ENCODE measurements at regions not wholly inside any gene's neighbourhood (a gene's known extent, or its start where the extent isn't known, plus 50 kb on each side); places are given as distances from the start of the nearest gene placed in this dataset.

DNA sequence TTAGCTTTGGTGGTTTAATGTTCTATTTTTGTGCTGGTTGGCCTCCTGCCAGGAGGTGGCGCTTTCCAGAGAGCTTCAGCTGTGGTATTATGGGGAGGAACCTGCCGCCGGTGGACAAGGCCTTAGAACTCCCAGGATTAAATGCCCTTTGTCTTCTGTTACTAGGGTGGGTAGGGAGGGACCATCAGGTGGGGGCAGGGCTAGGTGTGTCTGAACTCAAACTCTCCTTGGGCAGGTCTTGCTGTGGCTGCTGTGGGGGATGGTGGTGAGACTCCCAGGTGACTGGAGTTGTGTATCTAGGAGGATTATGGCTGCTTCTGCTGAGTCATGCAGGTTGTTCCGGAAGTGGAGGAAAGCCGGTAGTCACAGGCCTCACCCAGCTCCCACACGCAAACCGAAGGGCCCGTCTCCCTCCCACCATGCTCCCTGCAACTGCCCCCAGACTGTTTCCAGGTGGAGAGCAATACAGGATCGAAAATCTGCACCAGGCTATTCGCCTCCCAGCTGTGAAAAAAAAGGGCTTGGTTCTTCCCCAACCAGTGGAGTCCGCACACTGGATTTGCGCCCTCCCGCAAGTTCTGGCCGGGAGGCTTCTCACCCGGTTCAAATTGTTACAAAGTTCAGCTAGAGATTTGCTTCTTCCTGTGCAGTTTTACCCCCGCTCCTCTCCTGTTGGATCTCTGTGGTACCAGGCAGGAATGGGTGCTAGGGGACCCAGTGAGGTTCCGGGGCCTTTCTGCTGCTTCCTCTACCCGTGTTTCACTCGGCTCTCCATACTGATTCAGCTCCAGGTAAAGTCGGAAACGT is 220.5 kb downstream of the CENPF start:
- no peak for ATAC-seq
- no peak for DNase-seq (ENCODE audit: low spot score)

DNA sequence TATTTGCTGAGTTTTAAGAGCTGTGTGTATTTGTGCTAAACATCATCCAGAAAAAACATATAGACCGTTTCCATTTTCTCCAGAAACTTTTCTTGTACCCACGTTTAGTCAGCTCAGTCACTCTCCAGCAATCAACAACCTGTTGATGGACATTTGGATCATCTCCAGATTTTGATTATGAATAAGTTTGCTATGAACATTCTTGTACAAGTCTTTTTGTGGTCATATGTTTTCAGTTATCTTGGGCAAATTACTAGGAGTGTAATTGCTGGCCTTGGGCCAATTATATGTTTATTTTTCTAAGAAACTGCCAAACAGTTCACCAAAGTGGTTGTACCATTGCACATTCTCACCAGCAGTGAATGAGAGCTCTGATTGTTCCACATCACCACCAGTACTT is 221.8 kb downstream of the CENPF start:
- DNase-seq (ENCODE audit: low spot score) (no peak), ATAC-seq (no peak)

DNA sequence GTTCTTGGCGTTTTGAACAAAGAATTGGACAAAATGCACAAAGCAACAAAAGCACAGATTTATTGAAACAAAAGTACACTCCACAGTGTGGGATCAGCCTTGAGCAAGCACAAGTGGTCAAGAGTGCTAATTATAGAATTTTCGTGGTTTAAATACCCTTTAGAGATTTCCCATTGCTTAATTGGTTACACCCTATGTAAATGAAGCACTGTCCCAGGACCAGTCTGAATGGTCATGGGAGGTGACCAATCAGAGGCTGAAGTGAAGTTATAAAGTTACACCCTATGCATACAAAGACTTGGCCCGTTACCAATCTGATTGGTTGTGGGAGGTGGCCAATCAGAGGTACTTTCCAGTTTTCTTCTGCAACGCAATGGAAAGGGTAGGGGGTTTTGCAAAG is 223.6 kb downstream of the CENPF start:
- ATAC-seq: no peak
- no peak for DNase-seq (ENCODE audit: low spot score)

DNA sequence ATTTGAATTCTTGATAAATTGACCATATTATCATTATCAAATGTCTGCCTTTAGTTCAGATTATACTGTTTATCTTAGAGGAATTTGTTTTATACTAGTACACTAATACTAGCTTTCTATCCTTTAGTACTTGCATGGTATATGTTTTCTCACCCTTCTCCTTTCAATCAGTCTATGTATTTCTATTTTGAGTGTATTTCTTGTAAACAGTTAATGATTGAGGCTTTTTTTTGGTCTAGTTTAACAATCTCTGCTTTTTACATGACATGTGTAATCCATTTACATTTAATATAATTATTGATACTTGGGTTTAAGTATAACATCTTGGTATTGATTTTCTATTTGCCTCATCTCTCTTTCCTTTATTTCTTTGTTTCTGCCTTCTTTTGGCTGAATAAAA is 224.9 kb downstream of the CENPF start:
- ATAC-seq: no peak
- DNase-seq (ENCODE audit: low spot score): no peak

DNA sequence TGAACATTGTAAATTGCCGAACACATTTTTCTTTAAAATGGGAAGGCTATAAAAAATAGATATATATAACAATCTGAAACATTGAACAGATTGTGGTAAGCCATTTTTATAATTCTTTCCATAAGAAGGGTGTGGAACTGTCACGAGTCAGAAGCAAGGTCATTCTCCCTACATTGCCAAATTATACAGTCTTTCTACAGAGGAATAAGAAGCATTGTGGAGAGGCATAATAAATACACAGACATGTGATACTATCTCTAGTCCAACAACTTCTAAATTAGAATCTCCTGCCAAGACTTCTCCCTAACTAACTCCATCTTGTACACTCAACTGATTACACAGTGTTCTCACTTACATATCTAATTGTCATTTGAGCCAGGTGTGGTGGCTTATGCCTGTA is 227.9 kb downstream of the CENPF start:
- DNase-seq (ENCODE audit: low spot score) (no peak), ATAC-seq (no peak)

DNA sequence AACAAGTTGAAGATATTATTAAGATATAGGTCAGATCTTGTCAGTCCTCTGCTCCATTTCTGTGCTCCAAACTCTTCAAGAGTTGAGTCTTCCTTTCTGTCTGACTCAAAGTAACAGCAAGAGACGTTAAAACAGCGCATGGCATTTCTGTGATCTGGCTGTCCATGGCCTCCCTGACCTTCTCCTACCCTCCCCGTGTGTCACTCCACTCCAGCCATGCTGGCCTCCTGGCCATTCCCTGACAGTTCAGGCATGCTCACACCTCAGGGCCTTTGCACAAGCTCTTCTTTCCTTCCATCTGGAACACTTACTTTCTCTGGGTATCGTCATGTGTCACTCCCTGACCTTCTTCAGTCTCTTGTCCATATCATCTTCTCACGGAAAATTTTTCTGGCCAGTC is 229.0 kb downstream of the CENPF start:
- DNase-seq (ENCODE audit: low spot score) (no peak), ATAC-seq (no peak)

DNA sequence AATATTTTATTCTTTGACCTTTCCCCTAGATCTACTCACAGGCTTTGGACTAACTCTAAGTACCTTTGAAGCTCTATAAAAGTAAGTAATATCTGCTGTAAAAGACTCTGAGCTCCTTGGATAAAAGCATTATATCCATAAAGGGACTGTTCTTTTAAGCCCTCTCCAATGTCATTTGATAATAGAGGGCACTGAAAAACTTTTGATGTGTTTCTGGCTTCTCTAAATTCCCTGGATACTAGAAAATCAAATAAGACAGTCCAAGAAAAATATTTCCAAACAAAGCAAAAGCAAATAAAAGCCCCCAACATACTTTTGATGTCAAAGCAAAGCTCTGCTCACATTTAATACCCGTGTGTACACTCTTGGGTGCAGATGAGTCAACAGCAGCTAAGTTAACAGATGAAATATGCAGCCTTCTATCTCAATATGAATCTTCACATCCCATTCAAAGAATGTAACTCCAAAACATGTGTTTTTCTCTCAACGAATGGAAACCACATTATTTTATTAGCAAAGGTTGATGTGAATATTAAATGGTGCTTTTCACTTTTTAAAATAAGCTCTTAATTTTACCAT is 230.3 kb downstream of the CENPF start:
- ATAC-seq: no peak

DNA sequence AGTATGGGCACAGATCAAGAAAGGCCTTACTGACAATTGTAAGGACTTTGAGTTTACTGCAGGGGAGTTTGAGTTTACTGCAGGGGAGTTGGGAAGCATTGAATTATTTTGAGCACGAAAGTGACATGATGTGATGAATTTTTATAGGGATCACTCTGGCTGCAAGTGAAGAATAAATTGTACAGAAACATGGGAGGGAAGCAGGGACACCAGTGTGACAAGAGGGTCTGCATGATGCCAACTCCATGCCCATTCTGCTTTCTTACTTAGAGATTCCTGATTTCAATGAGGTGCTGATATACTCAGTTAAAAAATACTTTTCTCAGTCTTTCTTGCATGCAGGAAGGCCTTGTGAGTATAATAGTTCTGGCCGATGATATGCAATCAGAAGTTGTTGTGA is 234.4 kb downstream of the CENPF start:
- ATAC-seq: no peak
- no peak for DNase-seq (ENCODE audit: low spot score)

More for the DNA sequence above, 230.3 kb downstream of the CENPF start:
- no peak for DNase-seq (ENCODE audit: low spot score)

DNA sequence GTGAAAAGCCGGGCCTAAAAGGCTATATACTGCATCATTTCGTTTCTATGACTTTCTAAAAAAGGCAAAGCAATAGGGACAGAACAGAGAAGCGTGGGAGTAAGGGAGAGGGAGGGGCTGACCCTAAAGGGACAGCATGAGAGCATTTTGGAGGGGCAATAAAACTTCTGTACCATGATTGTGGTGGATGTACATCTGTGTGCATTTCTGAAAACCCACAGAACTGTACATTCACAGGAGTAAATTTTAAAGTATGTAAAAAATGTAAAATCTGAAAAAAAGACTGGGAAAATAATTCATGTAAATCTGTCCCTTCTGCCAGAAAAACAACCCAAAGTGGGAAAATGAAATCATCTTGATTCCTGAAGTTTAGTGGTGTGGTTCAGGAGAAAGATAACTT is 235.4 kb downstream of the CENPF start:
- DNase-seq (ENCODE audit: low spot score) (no peak), ATAC-seq (no peak)

DNA sequence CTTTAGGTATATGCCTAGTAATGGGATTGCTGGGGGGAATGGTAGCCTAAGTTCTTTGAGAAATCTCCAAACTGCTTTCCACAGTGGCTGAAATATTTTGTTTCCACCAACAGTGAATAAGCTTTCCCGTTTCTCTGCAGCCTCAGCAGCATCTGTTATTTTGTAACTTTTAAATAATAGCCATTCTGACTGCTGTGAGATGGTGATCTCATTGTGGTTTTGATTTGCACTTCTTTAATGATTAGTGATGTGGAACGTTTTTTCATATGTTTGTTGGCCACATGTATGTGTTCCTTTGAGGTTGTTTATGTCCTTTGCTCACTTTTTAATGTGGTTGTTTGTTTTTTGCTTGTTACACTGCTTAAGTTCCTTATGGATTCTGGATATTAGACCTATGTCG is 237.4 kb downstream of the CENPF start:
- DNase-seq (ENCODE audit: low spot score): no peak
- no peak for ATAC-seq

DNA sequence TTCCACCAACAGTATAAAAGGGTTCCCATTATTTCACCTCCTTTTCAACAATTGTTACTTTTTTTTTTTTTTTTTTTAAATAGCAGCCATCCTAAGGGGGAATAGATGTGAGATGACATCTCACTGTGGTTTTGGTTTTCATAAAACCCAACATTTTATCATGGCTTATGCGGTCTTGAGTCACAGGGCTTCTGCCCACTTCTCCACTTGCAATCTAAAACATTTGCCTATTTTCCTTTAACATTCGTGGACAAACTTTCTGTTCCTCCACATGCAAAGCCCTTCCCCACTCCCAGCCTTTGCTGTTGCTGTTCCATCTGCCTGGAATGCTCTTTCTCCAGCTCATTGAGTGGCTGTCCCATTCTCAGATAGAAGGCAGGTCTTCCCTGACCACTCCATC is 239.7 kb upstream of the KCNK2 start:
- DNase-seq (ENCODE audit: low spot score) (no peak), ATAC-seq (no peak)

DNA sequence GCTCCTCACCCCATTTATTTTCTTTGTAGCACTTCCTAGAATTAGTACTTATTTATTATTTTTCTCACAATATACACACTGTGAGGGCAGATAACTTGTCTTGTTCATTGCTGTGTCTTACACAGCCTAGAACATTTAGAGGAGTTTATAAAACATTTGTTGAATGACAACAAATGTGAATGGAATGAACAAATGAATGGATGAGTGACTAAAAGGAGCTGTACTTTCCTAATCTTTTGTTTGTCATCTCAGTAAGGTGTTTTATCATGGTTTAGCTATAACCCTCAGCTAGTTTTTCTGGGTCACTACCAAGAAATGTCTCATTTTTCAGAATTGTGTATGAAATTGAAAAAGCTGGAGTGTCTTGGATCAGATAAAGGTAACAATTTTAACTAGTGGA is 239.3 kb upstream of the KCNK2 start:
- ATAC-seq (no peak), DNase-seq (ENCODE audit: low spot score) (no peak)

DNA sequence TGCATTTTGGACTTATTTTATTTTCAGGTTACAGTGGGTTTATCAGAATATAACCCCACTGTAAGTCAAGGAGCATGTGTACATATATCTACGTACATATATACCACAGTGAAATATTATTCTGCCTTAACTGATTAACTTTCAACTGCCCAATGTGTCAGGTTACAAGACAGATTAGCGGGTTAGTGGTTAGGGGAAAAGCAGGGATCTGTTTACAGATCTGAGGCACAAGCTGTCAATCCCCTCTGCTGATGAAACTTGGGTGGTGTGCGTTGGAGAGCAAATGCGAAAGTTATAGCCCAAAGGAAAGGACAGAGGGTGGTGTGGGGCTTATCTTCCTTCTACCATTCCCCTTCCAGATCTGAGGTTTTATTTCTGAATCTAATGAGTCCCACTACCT is 238.2 kb upstream of the KCNK2 start:
- DNase-seq (ENCODE audit: low spot score) (no peak), ATAC-seq (no peak)

DNA sequence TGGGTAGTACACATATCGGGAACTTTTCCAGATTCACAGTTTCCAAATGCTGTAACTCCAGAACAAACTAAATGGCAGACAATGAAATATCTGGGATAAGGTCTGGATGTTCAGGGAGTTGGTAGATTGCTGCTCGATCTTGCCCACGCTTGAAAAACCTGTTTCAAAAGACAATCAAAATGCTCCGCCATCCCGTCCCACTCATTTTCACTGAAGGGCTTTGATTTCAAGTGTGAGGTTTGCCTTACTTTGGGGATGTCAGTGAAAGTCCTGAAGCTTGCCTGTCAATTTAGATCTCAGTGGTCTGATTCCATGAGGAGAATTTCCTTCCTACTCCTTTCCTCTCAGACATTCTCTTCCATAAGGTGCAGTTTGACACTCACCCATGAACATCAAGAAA is 236.3 kb upstream of the KCNK2 start:
- no peak for ATAC-seq
- no peak for DNase-seq (ENCODE audit: low spot score)

DNA sequence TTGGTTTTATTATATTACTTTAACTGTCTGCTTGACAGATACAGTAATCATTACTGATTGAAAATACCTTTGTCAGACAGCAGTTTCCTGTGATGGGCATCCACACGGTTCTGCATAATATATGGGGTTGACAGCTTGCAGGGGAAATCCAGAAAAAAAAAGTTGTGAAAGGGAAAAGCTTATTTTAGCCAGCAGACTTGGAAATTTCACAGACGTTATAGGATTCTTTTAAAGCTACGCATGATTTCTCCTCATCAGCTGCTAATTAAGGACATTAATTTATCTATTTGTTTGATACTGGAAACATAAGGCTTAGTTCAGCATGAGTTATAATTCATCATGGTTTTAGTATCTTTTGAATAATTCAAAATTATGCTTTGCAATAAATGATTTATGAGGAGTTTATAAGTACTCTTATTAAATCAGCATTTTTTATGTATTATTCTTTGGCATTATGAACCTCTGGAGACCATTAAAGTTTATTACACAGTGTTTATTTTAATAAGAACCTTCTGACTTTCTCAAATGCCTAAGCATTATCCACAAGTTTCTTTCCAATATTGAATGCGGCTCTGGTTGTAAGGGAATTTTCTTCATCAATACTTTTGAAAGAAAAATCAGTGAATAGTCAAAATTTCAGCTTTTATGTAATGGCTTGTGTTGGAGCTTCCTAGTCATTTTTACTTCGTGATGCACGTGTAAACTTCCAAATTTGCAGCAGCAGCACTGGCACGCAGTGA is 235.3 kb upstream of the KCNK2 start:
- no peak for DNase-seq (ENCODE audit: low spot score)
- ATAC-seq: no peak

DNA sequence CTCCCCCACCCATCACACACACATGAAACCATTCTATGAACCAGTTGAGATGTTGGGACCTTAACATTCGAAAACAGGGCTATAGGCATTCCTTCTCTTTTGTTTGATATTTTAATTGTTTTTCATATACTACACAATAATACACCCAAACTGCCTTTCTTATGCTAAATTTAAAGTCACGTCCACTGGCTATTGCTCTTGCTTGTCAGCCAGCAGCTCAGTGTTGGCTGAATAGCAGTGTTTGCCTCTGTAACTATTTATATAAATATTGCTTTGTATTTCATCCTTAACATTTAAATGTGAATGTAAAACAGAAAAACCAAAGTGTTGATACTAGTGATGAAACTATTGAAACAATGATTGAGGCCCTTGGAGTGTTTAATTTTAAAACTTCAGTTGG is 234.4 kb upstream of the KCNK2 start:
- DNase-seq (ENCODE audit: low spot score) (no peak), ATAC-seq (no peak)

DNA sequence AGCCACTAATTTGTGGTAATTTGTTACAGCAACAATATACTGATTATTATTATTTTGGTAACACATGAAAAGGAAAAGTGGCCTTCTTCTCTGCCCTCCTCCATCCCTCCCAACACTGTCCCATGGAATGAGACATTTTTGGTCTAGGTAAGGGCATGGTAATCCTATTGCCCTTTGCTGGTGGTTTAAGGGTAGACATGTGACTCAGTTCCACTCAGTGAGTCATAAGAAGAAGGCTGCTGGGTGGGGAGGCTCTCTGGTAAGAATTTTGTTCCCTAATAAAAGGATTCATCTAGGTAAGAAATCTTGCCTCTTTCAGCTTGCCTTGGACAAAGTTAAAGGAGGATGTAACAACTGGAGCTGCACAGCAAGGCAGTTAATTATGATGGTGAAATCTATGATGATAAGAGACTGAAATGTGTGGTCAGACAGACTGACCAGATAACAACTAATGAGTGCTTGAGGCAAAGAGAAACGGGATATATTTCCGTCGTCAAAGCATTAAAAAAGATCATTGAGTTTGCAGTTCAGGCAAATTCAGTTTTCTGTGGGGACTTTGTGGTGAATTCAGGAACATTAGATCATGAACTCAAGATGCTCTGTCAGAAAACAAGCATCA is 232.0 kb upstream of the KCNK2 start:
- no peak for ATAC-seq

DNA sequence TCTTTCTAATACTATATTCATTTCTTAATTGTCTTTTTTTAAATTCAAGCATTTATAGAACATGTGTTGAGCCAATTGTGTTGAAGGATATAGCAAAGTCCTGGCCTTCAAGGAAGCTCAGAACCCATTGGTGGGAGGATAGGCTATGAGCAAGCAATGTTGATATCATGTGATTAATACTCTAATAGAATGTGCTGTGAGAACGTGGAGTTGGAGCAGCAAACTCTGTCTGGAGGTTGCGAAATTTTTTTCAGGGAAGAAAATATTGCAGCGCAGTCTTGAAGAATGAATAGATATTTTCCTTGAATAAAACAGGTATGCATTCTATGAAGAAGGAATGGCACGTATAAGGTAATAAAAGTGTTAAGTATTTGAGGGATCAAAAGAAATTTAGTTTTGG is 229.2 kb upstream of the KCNK2 start:
- DNase-seq (ENCODE audit: low spot score) (no peak), ATAC-seq (no peak)

More for the DNA sequence above, 232.0 kb upstream of the KCNK2 start:
- no peak for DNase-seq (ENCODE audit: low spot score)

DNA sequence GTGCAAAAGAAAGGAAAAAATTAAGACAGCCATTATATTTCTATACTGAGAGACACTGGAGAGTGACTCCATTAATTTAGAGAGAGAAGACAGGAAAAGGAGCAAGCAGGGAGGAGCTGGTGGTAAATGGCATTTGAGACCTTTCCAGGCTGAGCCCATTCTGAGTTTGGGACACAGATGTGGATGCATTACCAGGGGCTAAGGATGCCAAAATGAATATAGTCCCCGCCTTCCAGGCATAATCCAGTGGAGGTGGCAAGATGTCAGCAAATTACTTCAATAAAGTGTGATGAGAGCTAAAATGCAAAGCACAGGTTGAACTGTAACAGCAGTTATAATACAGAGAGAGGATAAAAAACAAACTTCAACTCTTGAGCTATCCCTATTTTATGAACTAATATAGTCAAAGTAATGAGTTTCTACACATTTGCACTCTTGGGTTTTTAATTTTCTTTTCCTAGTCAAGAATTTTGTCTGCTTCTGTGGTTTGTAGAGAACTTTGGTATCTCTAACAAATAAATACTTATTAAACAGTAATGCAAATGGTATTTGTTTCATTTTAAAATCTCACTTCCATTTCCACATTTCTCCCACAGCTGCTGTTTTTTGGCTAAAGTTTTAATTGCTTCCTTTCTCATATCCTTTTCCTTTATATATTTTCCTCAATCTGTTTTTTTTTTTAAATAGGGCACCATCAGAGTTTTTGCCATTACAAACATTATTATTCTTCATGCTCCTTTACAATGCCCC is 228.2 kb upstream of the KCNK2 start:
- no peak for ATAC-seq
- no peak for DNase-seq (ENCODE audit: low spot score)

DNA sequence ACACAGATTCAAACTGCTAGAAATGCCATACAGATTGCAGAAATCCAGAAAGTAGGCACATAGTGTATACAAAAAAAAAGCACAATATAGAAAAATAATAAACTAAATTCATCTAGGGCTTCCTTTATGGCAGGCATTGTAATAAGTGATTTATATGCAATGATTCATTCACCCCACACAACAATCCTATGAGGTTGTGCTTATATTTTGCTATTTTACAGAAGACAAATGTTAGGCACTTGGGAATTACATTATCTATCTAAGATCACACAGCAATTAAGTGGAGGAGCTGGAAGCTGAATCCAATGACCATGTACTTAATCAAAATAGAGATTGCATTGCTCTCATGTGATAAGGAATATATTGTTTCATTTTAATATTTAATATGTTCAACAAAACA is 225.7 kb upstream of the KCNK2 start:
- DNase-seq (ENCODE audit: low spot score): no peak
- ATAC-seq: no peak

DNA sequence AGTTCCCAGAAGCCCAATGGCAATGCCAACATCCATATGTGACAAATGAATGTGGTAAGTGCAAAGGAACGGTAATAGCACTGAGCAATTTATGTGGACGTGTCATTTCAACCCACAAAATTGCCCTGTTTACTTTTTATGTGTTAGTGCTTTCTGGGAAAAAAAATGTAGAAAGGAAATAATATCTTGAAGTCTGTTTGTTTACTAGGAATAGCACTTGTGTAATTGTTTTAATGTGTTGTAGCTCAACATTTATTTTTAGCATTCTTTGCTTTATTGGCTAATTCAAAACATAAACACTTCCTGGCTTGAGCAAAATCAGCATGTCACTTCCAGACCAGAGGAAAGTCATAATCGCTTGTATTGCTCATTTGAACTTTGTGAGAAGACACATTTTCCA is 224.8 kb upstream of the KCNK2 start:
- ATAC-seq (no peak), DNase-seq (ENCODE audit: low spot score) (no peak)

Data from left lobe of liver (tissue), 2 donors.